ENCODE measurements at regions not wholly inside any gene's neighbourhood (a gene's known extent, or its start where the extent isn't known, plus 50 kb on each side); places are given as distances from the start of the nearest gene placed in this dataset.

- no peak for TF ChIP-seq CTCF (conservative IDR thresholded peaks at IDR 0.05; ENCODE audit: low read depth, low read length)
- no peaks in the 10 kb centered on the region for H3K4me1 ChIP-seq (ENCODE audit: low read depth, poor library complexity, severe bottlenecking)
- H3K27ac ChIP-seq, result no peak overlapping the region
- H3K79me2 ChIP-seq (ENCODE audit: insufficient read depth, low read depth), result no peaks in the 10 kb centered on the region
- H3K9ac ChIP-seq, result no peak overlapping the region
- H3K4me3 ChIP-seq (IDR thresholded peaks at IDR 0.05; ENCODE audit: insufficient read depth, low read depth, low read length), result no peak overlapping the region
- H3K36me3 ChIP-seq (ENCODE audit: insufficient read depth), result no peaks in the 10 kb centered on the region
- H2AFZ ChIP-seq (ENCODE audit: low read depth), result no peak overlapping the region
- no peaks in the 10 kb centered on the region for H4K20me1 ChIP-seq (ENCODE audit: insufficient read depth)
- H3K27me3 ChIP-seq (ENCODE audit: insufficient read depth, low read depth), result no peaks in the 10 kb centered on the region
- H3K4me2 ChIP-seq, result no peak overlapping the region
These were observed 237.7 kb downstream of the GXYLT1 start for GRCh38 chr12:41907021-41907420.

GRCh38 chr12:41905759-41906297 is 238.8 kb downstream of the GXYLT1 start:
- Histone ChIP-seq H3K79me2 (ENCODE audit: insufficient read depth, low read depth) (no peaks in the 10 kb centered on the region), H3K4me1 (ENCODE audit: low read depth, poor library complexity, severe bottlenecking) (no peaks in the 10 kb centered on the region), H3K27ac (no peak overlapping the region), H3K9ac (no peak overlapping the region), H3K27me3 (ENCODE audit: insufficient read depth, low read depth) (no peaks in the 10 kb centered on the region), H3K4me2 (no peak overlapping the region), H3K4me3 (IDR thresholded peaks at IDR 0.05; ENCODE audit: insufficient read depth, low read depth, low read length) (no peak overlapping the region), H2AFZ (ENCODE audit: low read depth) (no peak overlapping the region), H4K20me1 (ENCODE audit: insufficient read depth) (no peaks in the 10 kb centered on the region), H3K36me3 (ENCODE audit: insufficient read depth) (no peaks in the 10 kb centered on the region)
- TF ChIP-seq CTCF (conservative IDR thresholded peaks at IDR 0.05; ENCODE audit: low read depth, low read length), result no peak

GRCh38 chr12:41905073-41905758 is 239.5 kb downstream of the GXYLT1 start:
- Histone ChIP-seq H3K4me1 (ENCODE audit: low read depth, poor library complexity, severe bottlenecking) (no peaks in the 10 kb centered on the region), H3K36me3 (ENCODE audit: insufficient read depth) (no peaks in the 10 kb centered on the region), H2AFZ (ENCODE audit: low read depth) (no peak overlapping the region), H3K4me2 (no peak overlapping the region), H3K4me3 (IDR thresholded peaks at IDR 0.05; ENCODE audit: insufficient read depth, low read depth, low read length) (no peak overlapping the region), H4K20me1 (ENCODE audit: insufficient read depth) (no peaks in the 10 kb centered on the region), H3K27ac (no peak overlapping the region), H3K27me3 (ENCODE audit: insufficient read depth, low read depth) (no peaks in the 10 kb centered on the region), H3K79me2 (ENCODE audit: insufficient read depth, low read depth) (no peaks in the 10 kb centered on the region), H3K9ac (no peak overlapping the region)
- TF ChIP-seq CTCF (conservative IDR thresholded peaks at IDR 0.05; ENCODE audit: low read depth, low read length), result no peak

GRCh38 chr12:41904041-41904440 is 240.6 kb downstream of the GXYLT1 start:
- no peak overlapping the region for H2AFZ ChIP-seq (ENCODE audit: low read depth)
- H3K36me3 ChIP-seq (ENCODE audit: insufficient read depth), result no peaks in the 10 kb centered on the region
- TF ChIP-seq CTCF (conservative IDR thresholded peaks at IDR 0.05; ENCODE audit: low read depth, low read length), result no peak

More at GRCh38 chr12:41904041-41904440, 240.6 kb downstream of the GXYLT1 start:
- Histone ChIP-seq H3K4me1 (ENCODE audit: low read depth, poor library complexity, severe bottlenecking) (no peaks in the 10 kb centered on the region), H3K4me2 (no peak overlapping the region), H3K79me2 (ENCODE audit: insufficient read depth, low read depth) (no peaks in the 10 kb centered on the region), H3K27me3 (ENCODE audit: insufficient read depth, low read depth) (no peaks in the 10 kb centered on the region), H3K4me3 (IDR thresholded peaks at IDR 0.05; ENCODE audit: insufficient read depth, low read depth, low read length) (no peak overlapping the region), H4K20me1 (ENCODE audit: insufficient read depth) (no peaks in the 10 kb centered on the region), H3K9ac (no peak overlapping the region), H3K27ac (no peak overlapping the region)
